ENCODE measurements at regions not wholly inside any gene's neighbourhood (a gene's known extent, or its start where the extent isn't known, plus 50 kb on each side); places are given as distances from the start of the nearest gene placed in this dataset.
"Not testable (repeated sequence)": the region's sequence is repeated elsewhere in the genome, so short reads cannot be mapped to it uniquely, and the experiment has no call there.

DNA sequence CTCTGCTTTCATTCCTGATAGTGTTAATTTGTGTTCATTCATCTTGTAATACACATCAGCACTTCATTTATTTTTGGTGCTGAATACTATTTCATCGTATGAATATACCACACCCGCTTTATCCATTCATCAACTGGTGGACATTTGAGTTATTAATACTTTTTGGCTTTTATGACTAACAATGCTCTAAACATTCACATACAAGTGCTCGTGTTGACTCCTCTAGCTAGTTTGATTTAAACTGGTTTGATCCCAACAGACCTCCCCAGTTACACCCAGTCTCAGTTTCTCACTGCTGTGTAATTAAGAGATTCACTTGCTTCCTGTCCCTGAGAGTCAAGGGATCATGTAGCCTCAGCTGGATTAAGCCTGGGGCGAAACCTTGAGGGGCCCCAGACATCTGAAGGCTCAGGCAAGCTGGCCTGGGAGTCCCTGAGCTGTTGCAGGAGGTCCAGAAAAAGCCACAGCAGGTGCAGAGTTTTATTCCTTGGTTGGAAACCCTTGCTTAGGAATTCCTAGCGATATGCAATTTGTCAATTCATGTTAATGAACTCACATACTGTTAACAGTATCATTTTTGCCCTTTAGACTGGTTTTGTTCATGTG is 52.8 kb upstream of the CLDN24 start:
- Histone ChIP-seq H3K27ac (replicated peaks) (no peak overlapping the region), H3K27me3 (ENCODE audit: insufficient read depth, poor library complexity, severe bottlenecking) (no peaks in the 10 kb centered on the region), H3K4me3 (replicated peaks; ENCODE audit: insufficient read depth, low read length) (no peak overlapping the region)
- no peak for DNase-seq (ENCODE audit: low read depth in 1 of 2, low spot score in 1 of 2)
- TF ChIP-seq POLR2AphosphoS5 (IDR thresholded peaks at IDR 0.05; ENCODE audit: low read depth) (no peak), SPI1 (IDR thresholded peaks at IDR 0.05; ENCODE audit: borderline replicate concordance, low read depth) (no peak), GABPA (IDR thresholded peaks at IDR 0.05; ENCODE audit: low read depth) (no peak)
- TF ChIP-seq, protein P1, sequence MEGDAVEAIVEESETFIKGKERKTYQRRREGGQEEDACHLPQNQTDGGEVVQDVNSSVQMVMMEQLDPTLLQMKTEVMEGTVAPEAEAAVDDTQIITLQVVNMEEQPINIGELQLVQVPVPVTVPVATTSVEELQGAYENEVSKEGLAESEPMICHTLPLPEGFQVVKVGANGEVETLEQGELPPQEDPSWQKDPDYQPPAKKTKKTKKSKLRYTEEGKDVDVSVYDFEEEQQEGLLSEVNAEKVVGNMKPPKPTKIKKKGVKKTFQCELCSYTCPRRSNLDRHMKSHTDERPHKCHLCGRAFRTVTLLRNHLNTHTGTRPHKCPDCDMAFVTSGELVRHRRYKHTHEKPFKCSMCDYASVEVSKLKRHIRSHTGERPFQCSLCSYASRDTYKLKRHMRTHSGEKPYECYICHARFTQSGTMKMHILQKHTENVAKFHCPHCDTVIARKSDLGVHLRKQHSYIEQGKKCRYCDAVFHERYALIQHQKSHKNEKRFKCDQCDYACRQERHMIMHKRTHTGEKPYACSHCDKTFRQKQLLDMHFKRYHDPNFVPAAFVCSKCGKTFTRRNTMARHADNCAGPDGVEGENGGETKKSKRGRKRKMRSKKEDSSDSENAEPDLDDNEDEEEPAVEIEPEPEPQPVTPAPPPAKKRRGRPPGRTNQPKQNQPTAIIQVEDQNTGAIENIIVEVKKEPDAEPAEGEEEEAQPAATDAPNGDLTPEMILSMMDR (IDR thresholded peaks at IDR 0.05; ENCODE audit: insufficient read depth, low read length), result no peak
- TF ChIP-seq, protein P2, sequence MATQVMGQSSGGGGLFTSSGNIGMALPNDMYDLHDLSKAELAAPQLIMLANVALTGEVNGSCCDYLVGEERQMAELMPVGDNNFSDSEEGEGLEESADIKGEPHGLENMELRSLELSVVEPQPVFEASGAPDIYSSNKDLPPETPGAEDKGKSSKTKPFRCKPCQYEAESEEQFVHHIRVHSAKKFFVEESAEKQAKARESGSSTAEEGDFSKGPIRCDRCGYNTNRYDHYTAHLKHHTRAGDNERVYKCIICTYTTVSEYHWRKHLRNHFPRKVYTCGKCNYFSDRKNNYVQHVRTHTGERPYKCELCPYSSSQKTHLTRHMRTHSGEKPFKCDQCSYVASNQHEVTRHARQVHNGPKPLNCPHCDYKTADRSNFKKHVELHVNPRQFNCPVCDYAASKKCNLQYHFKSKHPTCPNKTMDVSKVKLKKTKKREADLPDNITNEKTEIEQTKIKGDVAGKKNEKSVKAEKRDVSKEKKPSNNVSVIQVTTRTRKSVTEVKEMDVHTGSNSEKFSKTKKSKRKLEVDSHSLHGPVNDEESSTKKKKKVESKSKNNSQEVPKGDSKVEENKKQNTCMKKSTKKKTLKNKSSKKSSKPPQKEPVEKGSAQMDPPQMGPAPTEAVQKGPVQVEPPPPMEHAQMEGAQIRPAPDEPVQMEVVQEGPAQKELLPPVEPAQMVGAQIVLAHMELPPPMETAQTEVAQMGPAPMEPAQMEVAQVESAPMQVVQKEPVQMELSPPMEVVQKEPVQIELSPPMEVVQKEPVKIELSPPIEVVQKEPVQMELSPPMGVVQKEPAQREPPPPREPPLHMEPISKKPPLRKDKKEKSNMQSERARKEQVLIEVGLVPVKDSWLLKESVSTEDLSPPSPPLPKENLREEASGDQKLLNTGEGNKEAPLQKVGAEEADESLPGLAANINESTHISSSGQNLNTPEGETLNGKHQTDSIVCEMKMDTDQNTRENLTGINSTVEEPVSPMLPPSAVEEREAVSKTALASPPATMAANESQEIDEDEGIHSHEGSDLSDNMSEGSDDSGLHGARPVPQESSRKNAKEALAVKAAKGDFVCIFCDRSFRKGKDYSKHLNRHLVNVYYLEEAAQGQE (IDR thresholded peaks at IDR 0.05; ENCODE audit: insufficient replicate concordance, low read depth), result no peak

DNA sequence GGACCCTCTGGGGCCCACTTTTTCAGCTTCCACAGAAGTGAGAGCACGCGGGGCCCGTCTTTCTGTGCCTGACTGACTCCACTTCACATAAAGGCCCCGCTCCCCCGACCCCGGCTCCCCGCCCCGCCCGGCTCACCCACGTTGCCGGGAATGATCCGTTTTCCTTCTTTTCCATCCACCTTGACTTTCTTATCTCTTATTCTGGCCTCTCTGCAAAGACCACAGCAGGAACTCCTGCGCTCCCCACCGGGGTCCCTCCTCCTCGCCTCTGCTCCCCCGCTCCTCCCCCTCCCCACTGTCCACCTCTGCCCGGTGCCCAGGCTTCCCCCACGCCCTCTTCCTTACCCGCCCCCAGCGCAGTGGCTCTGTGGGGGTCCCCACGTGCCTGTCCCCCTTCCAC is 54.2 kb upstream of the CLDN24 start:
- no peaks in the 10 kb centered on the region for H3K27me3 ChIP-seq (ENCODE audit: insufficient read depth, poor library complexity, severe bottlenecking)
- TF ChIP-seq SPI1 (IDR thresholded peaks at IDR 0.05; ENCODE audit: borderline replicate concordance, low read depth), result no peak
- TF ChIP-seq GABPA (IDR thresholded peaks at IDR 0.05; ENCODE audit: low read depth), result no peak
- no peak for DNase-seq (ENCODE audit: low read depth in 1 of 2, low spot score in 1 of 2)
- no peak overlapping the region for H3K27ac ChIP-seq (replicated peaks)
- no peak overlapping the region for H3K4me3 ChIP-seq (replicated peaks; ENCODE audit: insufficient read depth, low read length)

DNA sequence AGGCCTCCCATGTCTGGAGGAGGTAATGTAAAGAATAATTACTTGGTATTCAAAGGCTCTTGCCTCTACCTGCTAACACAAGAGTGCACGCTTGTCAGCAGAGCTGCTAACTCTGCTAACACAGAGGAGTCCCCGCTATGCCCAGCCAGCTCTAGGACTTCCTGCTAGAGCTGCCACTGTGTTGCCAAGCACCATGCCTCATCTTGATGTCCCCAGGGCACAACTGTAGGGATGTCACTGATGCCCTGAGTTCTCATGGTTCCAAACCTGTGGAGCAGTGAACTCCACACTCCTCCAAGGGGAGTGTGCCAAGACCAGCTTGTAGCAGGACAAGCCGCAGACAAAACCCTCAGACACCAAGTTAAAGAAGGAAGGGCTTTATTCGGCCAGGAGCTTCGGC is 55.3 kb upstream of the CLDN24 start:
- TF ChIP-seq, protein P2 (IDR thresholded peaks at IDR 0.05; ENCODE audit: insufficient replicate concordance, low read depth), result no peak
- TF ChIP-seq, protein P1 (IDR thresholded peaks at IDR 0.05; ENCODE audit: insufficient read depth, low read length), result no peak
- TF ChIP-seq POLR2AphosphoS5 (IDR thresholded peaks at IDR 0.05; ENCODE audit: low read depth) (no peak), GABPA (IDR thresholded peaks at IDR 0.05; ENCODE audit: low read depth) (no peak), SPI1 (IDR thresholded peaks at IDR 0.05; ENCODE audit: borderline replicate concordance, low read depth) (no peak)
- DNase-seq (ENCODE audit: low read depth in 1 of 2, low spot score in 1 of 2), result no peak
- no peaks in the 10 kb centered on the region for H3K27me3 ChIP-seq (ENCODE audit: insufficient read depth, poor library complexity, severe bottlenecking)
- no peak overlapping the region for H3K4me3 ChIP-seq (replicated peaks; ENCODE audit: insufficient read depth, low read length)
- H3K27ac ChIP-seq (replicated peaks), result no peak overlapping the region

DNA sequence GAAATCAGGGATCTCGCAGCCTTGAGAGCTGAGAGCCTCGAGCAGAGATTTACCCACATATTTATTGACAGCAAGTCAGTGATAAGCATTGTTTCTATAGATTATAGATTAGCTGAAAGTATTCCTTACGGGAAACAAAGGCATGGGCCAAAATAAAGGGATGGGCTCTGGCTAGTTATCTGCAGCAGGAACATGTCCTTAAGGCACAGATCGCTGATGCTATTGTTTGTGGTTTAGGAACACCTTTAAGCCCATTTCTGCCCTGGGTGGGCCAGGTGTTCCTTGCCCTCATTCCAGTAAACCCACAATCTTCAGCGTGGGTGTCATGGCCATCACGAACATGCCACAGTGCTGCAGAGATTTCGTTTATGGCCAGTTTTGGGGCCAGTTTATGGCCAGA is 56.1 kb upstream of the CLDN24 start:
- H3K27me3 ChIP-seq (ENCODE audit: insufficient read depth, poor library complexity, severe bottlenecking); DNase-seq (ENCODE audit: low read depth in 1 of 2, low spot score in 1 of 2); H3K4me3 ChIP-seq (replicated peaks; ENCODE audit: insufficient read depth, low read length); H3K27ac ChIP-seq (replicated peaks): not testable (repeated sequence)

DNA sequence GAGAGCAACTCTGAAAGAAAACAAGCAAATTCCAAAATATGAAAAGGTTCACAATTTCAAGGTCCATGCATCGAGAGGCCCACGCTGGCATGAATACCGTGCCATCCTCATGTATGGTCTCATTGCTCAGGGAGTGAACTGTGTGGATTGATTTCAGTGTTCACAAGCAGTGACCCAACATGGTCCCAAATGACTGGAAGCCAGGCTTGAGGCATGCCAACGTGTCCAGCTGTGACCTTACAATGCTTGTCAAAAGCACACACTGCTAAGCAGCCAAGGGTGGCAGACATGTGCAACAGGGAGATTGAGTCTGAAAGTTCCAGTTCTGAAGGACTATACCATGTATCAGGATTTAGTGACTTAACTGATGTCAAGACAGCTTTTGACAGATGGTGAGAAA is 58.7 kb upstream of the CLDN24 start:
- no peaks in the 10 kb centered on the region for H3K27me3 ChIP-seq (ENCODE audit: insufficient read depth, poor library complexity, severe bottlenecking)
- no peak for DNase-seq (ENCODE audit: low read depth in 1 of 2, low spot score in 1 of 2)
- TF ChIP-seq, protein P2 (IDR thresholded peaks at IDR 0.05; ENCODE audit: insufficient replicate concordance, low read depth), result no peak
- no peak for TF ChIP-seq GABPA (IDR thresholded peaks at IDR 0.05; ENCODE audit: low read depth)
- TF ChIP-seq SPI1 (IDR thresholded peaks at IDR 0.05; ENCODE audit: borderline replicate concordance, low read depth), result no peak
- TF ChIP-seq POLR2AphosphoS5 (IDR thresholded peaks at IDR 0.05; ENCODE audit: low read depth), result no peak
- TF ChIP-seq, protein P1 (IDR thresholded peaks at IDR 0.05; ENCODE audit: insufficient read depth, low read length), result no peak
- no peak overlapping the region for H3K4me3 ChIP-seq (replicated peaks; ENCODE audit: insufficient read depth, low read length)
- no peak overlapping the region for H3K27ac ChIP-seq (replicated peaks)

All from HL-60 (cell line).